ENCODE measurements at regions not wholly inside any gene's neighbourhood (a gene's known extent, or its start where the extent isn't known, plus 50 kb on each side); places are given as distances from the start of the nearest gene placed in this dataset.

DNA sequence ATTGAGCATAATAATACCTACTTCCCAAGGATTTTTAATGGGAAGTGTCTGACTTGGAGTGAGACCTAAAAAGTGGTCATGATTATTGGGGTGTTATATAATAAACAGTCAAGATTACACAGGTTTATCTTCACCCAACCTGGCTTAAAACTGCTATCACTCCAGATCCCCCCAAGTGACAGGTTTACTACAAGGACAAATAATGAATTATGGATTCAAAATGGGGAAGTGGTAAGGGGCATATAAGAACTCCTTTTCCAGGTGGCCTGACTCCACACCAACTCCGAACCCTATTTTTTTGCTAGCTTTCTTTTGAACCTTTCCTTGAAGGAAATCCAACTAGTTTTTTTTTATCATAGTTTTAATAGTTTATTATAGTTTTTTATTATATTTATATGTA is 663.0 kb upstream of the FANCL start:
- Histone ChIP-seq H3K4me1 (ENCODE audit: control insufficient read depth in 2 of 2, insufficient read depth in 2 of 2, low read length in 1 of 2) (no peaks in the 10 kb centered on the region), H3K4me3 (ENCODE audit: low read depth in 1 of 2, low read length in 2 of 2) (no peak overlapping the region), H3K36me3 (ENCODE audit: control insufficient read depth in 2 of 2, insufficient read depth in 2 of 2, low read length in 1 of 2) (no peaks in the 10 kb centered on the region), H3K27ac (ENCODE audit: low read depth in 2 of 2, low read length in 1 of 2) (no peak overlapping the region), H3K9me3 (ENCODE audit: control insufficient read depth in 2 of 2, insufficient read depth in 1 of 2, low read depth in 1 of 2, low read length in 1 of 2) (no peaks in the 10 kb centered on the region), H3K27me3 (ENCODE audit: control insufficient read depth in 1 of 2, insufficient read depth in 2 of 2, low read length in 2 of 2) (no peaks in the 10 kb centered on the region)
- WGBS, 2 donors: 86 to 93% methylated on average over 1 of the region's 1 CpG

DNA sequence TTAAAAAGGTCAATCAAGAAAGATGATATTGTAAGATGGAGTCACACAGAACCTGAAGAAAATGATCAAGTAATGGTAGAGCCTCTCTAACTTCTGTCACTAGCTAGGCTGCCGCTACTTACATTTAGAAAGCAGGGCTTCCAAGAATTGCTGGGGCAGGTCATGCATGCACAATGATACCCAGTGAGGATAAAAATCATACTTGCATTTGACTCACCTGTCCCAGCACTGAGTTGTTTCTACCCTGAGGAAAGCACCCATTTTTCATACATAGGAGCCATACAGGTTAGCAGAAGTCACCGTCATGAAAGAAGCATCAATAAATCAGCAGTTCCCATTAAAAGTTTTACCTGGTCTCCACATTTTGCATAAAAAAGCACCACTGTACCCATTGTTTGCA is 662.3 kb upstream of the FANCL start:
- WGBS, 2 donors: 88 to 91% methylated on average over 2 of the region's 2 CpGs
- Histone ChIP-seq H3K36me3 (ENCODE audit: control insufficient read depth in 2 of 2, insufficient read depth in 2 of 2, low read length in 1 of 2) (no peaks in the 10 kb centered on the region), H3K4me3 (ENCODE audit: low read depth in 1 of 2, low read length in 2 of 2) (no peak overlapping the region), H3K27ac (ENCODE audit: low read depth in 2 of 2, low read length in 1 of 2) (no peak overlapping the region), H3K4me1 (ENCODE audit: control insufficient read depth in 2 of 2, insufficient read depth in 2 of 2, low read length in 1 of 2) (no peaks in the 10 kb centered on the region), H3K27me3 (ENCODE audit: control insufficient read depth in 1 of 2, insufficient read depth in 2 of 2, low read length in 2 of 2) (no peaks in the 10 kb centered on the region), H3K9me3 (ENCODE audit: control insufficient read depth in 2 of 2, insufficient read depth in 1 of 2, low read depth in 1 of 2, low read length in 1 of 2) (no peaks in the 10 kb centered on the region)

DNA sequence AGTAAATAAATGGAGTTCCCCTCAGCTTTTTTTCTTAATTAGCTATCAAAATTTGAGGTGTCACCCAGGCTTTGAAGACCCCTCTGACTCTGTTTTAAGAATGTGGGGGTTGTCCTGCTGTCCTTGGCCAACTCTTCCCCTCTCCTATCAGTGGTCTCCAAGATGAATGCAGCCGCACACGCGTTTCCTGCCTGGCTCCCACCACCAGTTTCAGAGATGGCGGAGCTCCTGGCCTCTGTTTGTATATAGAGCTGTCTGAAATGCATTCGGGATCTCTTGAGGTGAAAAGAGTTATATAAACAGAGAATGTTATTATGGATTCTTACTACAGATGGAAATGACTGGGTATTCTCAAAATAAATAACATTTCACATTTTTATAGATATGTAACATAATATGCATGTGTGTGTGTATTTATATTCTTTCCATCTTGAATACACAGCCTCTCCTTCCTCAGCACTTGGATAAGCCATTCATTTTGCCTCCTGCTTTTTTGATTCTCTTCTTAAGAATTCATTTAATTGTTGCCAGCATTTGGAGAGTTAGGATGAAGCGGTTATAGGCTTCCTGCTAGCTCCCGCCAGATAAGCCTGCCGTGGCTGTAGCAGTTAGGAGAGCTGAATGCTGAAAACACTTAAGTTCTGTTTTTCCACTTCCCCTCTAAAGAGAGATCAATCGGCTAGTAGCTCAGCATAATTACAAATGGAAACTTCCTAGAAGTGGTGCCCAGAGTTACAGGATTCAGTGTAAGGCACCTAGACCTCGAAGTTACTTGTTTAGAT is 659.3 kb upstream of the FANCL start:
- Histone ChIP-seq H3K9me3 (ENCODE audit: control insufficient read depth in 2 of 2, insufficient read depth in 1 of 2, low read depth in 1 of 2, low read length in 1 of 2) (no peaks in the 10 kb centered on the region), H3K27me3 (ENCODE audit: control insufficient read depth in 1 of 2, insufficient read depth in 2 of 2, low read length in 2 of 2) (no peaks in the 10 kb centered on the region), H3K4me3 (ENCODE audit: low read depth in 1 of 2, low read length in 2 of 2) (no peak overlapping the region), H3K4me1 (ENCODE audit: control insufficient read depth in 2 of 2, insufficient read depth in 2 of 2, low read length in 1 of 2) (no peaks in the 10 kb centered on the region), H3K27ac (ENCODE audit: low read depth in 2 of 2, low read length in 1 of 2) (no peak overlapping the region), H3K36me3 (ENCODE audit: control insufficient read depth in 2 of 2, insufficient read depth in 2 of 2, low read length in 1 of 2) (no peaks in the 10 kb centered on the region)
- WGBS, 2 donors: 37 to 38% methylated on average over 10 of the region's 10 CpGs

- H3K4me3 ChIP-seq (ENCODE audit: low read depth in 1 of 2, low read length in 2 of 2): no peak overlapping the region
- H3K4me1 ChIP-seq (ENCODE audit: control insufficient read depth in 2 of 2, insufficient read depth in 2 of 2, low read length in 1 of 2): no peaks in the 10 kb centered on the region
- no peaks in the 10 kb centered on the region for H3K9me3 ChIP-seq (ENCODE audit: control insufficient read depth in 2 of 2, insufficient read depth in 1 of 2, low read depth in 1 of 2, low read length in 1 of 2)
- no peaks in the 10 kb centered on the region for H3K27me3 ChIP-seq (ENCODE audit: control insufficient read depth in 1 of 2, insufficient read depth in 2 of 2, low read length in 2 of 2)
- 60 to 75% methylated on average over 6 of the region's 6 CpGs for WGBS, 2 donors
- H3K36me3 ChIP-seq (ENCODE audit: control insufficient read depth in 2 of 2, insufficient read depth in 2 of 2, low read length in 1 of 2): no peaks in the 10 kb centered on the region
- H3K27ac ChIP-seq (ENCODE audit: low read depth in 2 of 2, low read length in 1 of 2): no peak overlapping the region
Observed at GRCh38 chr2:58899692-58900091, 658.6 kb upstream of the FANCL start.

DNA sequence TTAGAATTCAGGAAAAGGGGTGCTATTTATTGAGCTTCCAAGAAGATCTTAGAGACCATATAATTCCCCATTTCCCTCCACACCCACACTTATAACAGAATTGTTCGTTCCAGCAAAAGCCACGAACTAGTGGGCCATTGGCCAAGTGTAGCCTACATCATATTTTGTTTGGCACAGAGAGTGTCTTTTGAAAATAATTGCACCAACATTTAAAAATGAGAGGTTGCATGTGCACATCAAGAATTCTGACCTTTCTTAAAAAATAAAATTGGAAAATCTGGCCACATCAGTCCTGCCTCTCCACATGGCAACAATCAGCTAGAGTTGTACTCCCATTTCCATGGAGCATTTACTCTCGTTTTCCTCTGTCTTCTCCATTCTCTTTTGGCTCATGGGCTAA is 655.5 kb upstream of the FANCL start:
- WGBS, 2 donors: 13 to 35% methylated on average over 3 of the region's 3 CpGs
- no peaks in the 10 kb centered on the region for H3K36me3 ChIP-seq (ENCODE audit: control insufficient read depth in 2 of 2, insufficient read depth in 2 of 2, low read length in 1 of 2)
- no peaks in the 10 kb centered on the region for H3K27me3 ChIP-seq (ENCODE audit: control insufficient read depth in 1 of 2, insufficient read depth in 2 of 2, low read length in 2 of 2)
- H3K27ac ChIP-seq (ENCODE audit: low read depth in 2 of 2, low read length in 1 of 2): no peak overlapping the region
- H3K4me1 ChIP-seq (ENCODE audit: control insufficient read depth in 2 of 2, insufficient read depth in 2 of 2, low read length in 1 of 2): no peaks in the 10 kb centered on the region
- H3K4me3 ChIP-seq (ENCODE audit: low read depth in 1 of 2, low read length in 2 of 2): no peak overlapping the region
- H3K9me3 ChIP-seq (ENCODE audit: control insufficient read depth in 2 of 2, insufficient read depth in 1 of 2, low read depth in 1 of 2, low read length in 1 of 2): no peaks in the 10 kb centered on the region

DNA sequence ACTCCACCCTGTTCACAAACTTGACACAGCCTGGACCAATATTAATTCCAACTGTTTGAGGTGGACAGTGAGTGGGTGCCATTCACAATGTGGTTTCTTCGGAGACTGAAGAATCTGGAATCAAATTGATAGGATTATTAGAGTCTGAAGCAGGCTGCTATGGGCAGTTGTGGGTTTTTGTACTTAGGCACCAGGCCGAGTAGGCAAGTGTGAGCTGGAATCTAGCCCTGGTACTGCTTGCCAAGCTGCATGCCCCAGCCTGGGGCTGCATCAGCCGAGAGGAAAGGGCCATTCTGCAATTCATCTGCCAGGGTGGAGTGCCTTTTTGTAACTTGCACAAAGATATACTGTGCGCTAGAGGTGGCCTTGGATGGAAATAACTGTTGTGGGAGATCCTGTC is 654.7 kb upstream of the FANCL start:
- Histone ChIP-seq H3K4me3 (ENCODE audit: low read depth in 1 of 2, low read length in 2 of 2) (no peak overlapping the region), H3K27me3 (ENCODE audit: control insufficient read depth in 1 of 2, insufficient read depth in 2 of 2, low read length in 2 of 2) (no peaks in the 10 kb centered on the region), H3K9me3 (ENCODE audit: control insufficient read depth in 2 of 2, insufficient read depth in 1 of 2, low read depth in 1 of 2, low read length in 1 of 2) (no peaks in the 10 kb centered on the region), H3K36me3 (ENCODE audit: control insufficient read depth in 2 of 2, insufficient read depth in 2 of 2, low read length in 1 of 2) (no peaks in the 10 kb centered on the region), H3K4me1 (ENCODE audit: control insufficient read depth in 2 of 2, insufficient read depth in 2 of 2, low read length in 1 of 2) (no peaks in the 10 kb centered on the region), H3K27ac (ENCODE audit: low read depth in 2 of 2, low read length in 1 of 2) (no peak overlapping the region)
- WGBS, 2 donors: 43% methylated on average over 4 of the region's 4 CpGs

DNA sequence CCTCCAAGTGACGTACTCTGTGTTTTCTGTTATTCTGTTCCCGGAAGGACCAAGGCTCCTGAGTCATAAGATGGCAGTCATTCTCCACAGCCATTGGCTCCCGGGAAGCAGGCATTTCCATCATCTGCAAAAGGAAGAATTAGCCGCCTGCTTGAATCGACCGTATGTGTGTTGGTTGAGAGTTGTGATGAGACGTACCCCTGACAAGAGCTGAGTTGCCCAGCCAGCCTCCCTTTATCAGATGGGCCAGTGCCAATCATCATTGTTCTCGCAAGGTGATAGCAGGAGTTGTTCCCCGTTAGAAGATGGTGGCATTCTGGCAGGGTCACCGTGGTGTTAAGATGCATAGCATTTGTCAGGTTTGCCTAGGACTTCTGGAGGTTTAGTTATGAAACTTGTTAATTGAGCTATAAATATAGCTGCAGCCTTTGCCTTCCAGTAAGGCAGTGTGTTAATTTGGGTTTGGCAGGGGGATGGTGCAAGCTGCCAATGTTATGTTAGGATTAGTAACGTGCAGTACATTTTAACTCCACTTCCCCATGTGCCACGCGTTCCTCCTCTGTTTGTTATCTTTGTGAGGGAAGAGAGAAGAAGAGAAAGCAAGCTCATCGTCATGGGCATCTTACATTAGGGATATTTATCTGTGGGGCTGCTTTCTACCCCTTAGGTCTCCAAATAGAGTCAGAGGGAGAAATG is 652.7 kb upstream of the FANCL start:
- Histone ChIP-seq H3K9me3 (ENCODE audit: control insufficient read depth in 2 of 2, insufficient read depth in 1 of 2, low read depth in 1 of 2, low read length in 1 of 2) (no peaks in the 10 kb centered on the region), H3K27me3 (ENCODE audit: control insufficient read depth in 1 of 2, insufficient read depth in 2 of 2, low read length in 2 of 2) (no peaks in the 10 kb centered on the region), H3K4me1 (ENCODE audit: control insufficient read depth in 2 of 2, insufficient read depth in 2 of 2, low read length in 1 of 2) (no peaks in the 10 kb centered on the region), H3K27ac (ENCODE audit: low read depth in 2 of 2, low read length in 1 of 2) (no peak overlapping the region), H3K36me3 (ENCODE audit: control insufficient read depth in 2 of 2, insufficient read depth in 2 of 2, low read length in 1 of 2) (no peaks in the 10 kb centered on the region), H3K4me3 (ENCODE audit: low read depth in 1 of 2, low read length in 2 of 2) (no peak overlapping the region)
- WGBS, 2 donors: 67 to 69% methylated on average over 14 of the region's 14 CpGs

DNA sequence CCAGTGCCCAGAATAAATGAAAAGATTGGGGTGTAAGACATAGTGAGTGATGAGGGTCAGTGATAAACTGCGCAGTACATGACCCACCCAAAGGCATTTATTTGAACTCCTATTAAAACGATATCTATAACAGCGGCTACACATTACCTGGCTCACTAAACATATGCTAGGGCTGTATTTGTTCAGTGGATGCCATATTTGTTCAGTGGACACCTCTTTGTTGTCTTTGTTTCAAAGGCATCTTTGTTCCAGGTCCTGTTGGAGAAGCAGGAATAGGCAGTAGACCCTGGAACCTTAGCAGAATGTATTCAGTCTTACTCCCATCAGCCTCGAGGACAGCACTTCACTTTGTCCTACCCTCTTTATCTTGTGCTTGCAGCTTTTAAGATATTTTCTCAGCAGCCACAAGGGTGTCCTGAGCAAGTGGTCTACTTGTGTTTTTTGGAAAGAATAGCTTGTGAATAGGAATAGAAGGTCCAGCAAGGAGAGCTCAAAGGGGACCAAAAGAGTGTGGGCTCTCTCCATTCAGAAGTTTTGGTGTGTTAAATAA is 650.8 kb upstream of the FANCL start:
- no peaks in the 10 kb centered on the region for H3K4me1 ChIP-seq (ENCODE audit: control insufficient read depth in 2 of 2, insufficient read depth in 2 of 2, low read length in 1 of 2)
- no peaks in the 10 kb centered on the region for H3K36me3 ChIP-seq (ENCODE audit: control insufficient read depth in 2 of 2, insufficient read depth in 2 of 2, low read length in 1 of 2)
- no peaks in the 10 kb centered on the region for H3K9me3 ChIP-seq (ENCODE audit: control insufficient read depth in 2 of 2, insufficient read depth in 1 of 2, low read depth in 1 of 2, low read length in 1 of 2)
- H3K27me3 ChIP-seq (ENCODE audit: control insufficient read depth in 1 of 2, insufficient read depth in 2 of 2, low read length in 2 of 2): no peaks in the 10 kb centered on the region
- no peak overlapping the region for H3K27ac ChIP-seq (ENCODE audit: low read depth in 2 of 2, low read length in 1 of 2)
- 72 to 82% methylated on average over 4 of the region's 4 CpGs for WGBS, 2 donors
- H3K4me3 ChIP-seq (ENCODE audit: low read depth in 1 of 2, low read length in 2 of 2): no peak overlapping the region

DNA sequence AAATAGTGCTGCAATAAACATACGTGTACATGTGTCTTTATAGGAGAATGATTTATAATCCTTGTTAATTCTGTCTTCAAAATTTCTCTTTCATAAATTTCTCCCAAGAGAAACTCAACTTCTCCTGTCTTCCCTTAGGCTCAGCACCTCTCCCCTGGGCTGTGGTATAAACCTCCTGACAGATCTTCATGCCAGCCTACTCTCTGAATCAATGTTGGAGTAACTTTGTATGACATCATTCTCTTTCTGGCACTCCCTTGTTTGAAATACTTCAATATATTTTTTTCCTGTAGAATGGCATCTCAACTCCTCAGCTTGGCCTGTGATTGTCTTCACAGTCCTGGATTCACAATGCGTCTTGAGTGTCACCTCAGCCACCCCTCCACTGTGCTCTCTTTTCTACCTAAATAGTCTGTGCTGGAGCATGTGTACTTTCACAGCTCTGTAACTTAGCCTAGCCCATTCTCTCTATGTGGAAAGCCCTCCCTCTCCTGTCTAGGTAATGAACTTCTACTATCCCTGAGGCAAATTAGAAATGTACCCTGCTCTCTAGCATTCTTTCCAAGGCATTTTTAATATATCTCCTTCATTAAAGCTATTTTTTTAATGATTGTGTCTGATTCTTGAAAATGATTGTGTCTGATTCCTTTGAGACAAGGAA is 649.9 kb upstream of the FANCL start:
- 61 to 65% methylated on average over 2 of the region's 2 CpGs for WGBS, 2 donors
- Histone ChIP-seq H3K36me3 (ENCODE audit: control insufficient read depth in 2 of 2, insufficient read depth in 2 of 2, low read length in 1 of 2) (no peaks in the 10 kb centered on the region), H3K4me1 (ENCODE audit: control insufficient read depth in 2 of 2, insufficient read depth in 2 of 2, low read length in 1 of 2) (no peaks in the 10 kb centered on the region), H3K9me3 (ENCODE audit: control insufficient read depth in 2 of 2, insufficient read depth in 1 of 2, low read depth in 1 of 2, low read length in 1 of 2) (no peaks in the 10 kb centered on the region), H3K27me3 (ENCODE audit: control insufficient read depth in 1 of 2, insufficient read depth in 2 of 2, low read length in 2 of 2) (no peaks in the 10 kb centered on the region), H3K27ac (ENCODE audit: low read depth in 2 of 2, low read length in 1 of 2) (no peak overlapping the region), H3K4me3 (ENCODE audit: low read depth in 1 of 2, low read length in 2 of 2) (no peak overlapping the region)
